ENCODE measurements at regions not wholly inside any gene's neighbourhood (a gene's known extent, or its start where the extent isn't known, plus 50 kb on each side); places are given as distances from the start of the nearest gene placed in this dataset.

- no peak for TF ChIP-seq CTCF (IDR thresholded peaks at IDR 0.05)
- Histone ChIP-seq H3K27ac (no peak overlapping the region), H3K36me3 (no peaks in the 10 kb centered on the region), H3K4me1 (ENCODE audit: control insufficient read depth in 1 of 2, low read depth in 2 of 2) (no peaks in the 10 kb centered on the region), H3K27me3 (replicated peaks; ENCODE audit: insufficient read depth) (no peaks in the 10 kb centered on the region), H3K4me3 (no peak overlapping the region), H3K9me3 (no peaks in the 10 kb centered on the region)
- DNase-seq (ENCODE audit: low spot score) (no peak), ATAC-seq (ENCODE audit: insufficient number of reproducible peaks, low FRiP score, low read depth) (no peak)
These were observed 2100.7 kb downstream of the TP53TG3F start for GRCh38 chr16:35559911-35560636.

GRCh38 chr16:35560637-35560984 lies 2101.2 kb downstream of the TP53TG3F start:
- H3K4me1 ChIP-seq (ENCODE audit: control insufficient read depth in 1 of 2, low read depth in 2 of 2): no peaks in the 10 kb centered on the region
- H3K9me3 ChIP-seq: no peaks in the 10 kb centered on the region
- no peak overlapping the region for H3K27ac ChIP-seq
- no peak for TF ChIP-seq CTCF (IDR thresholded peaks at IDR 0.05)
- H3K36me3 ChIP-seq: no peaks in the 10 kb centered on the region
- H3K27me3 ChIP-seq (replicated peaks; ENCODE audit: insufficient read depth): no peaks in the 10 kb centered on the region
- ATAC-seq (ENCODE audit: insufficient number of reproducible peaks, low FRiP score, low read depth): no peak
- no peak overlapping the region for H3K4me3 ChIP-seq
- DNase-seq (ENCODE audit: low spot score): no peak

GRCh38 chr16:35561346-35561745 lies 2101.9 kb downstream of the TP53TG3F start:
- ATAC-seq (ENCODE audit: insufficient number of reproducible peaks, low FRiP score, low read depth) (no peak), DNase-seq (ENCODE audit: low spot score) (no peak)
- Histone ChIP-seq H3K9me3 (no peaks in the 10 kb centered on the region), H3K27ac (no peak overlapping the region), H3K4me1 (ENCODE audit: control insufficient read depth in 1 of 2, low read depth in 2 of 2) (no peaks in the 10 kb centered on the region), H3K27me3 (replicated peaks; ENCODE audit: insufficient read depth) (no peaks in the 10 kb centered on the region), H3K4me3 (no peak overlapping the region), H3K36me3 (no peaks in the 10 kb centered on the region)
- TF ChIP-seq CTCF (IDR thresholded peaks at IDR 0.05): no peak

- DNase-seq (ENCODE audit: low spot score) (no peak), ATAC-seq (ENCODE audit: insufficient number of reproducible peaks, low FRiP score, low read depth) (no peak)
- no peaks in the 10 kb centered on the region for H3K36me3 ChIP-seq
- no peaks in the 10 kb centered on the region for H3K4me1 ChIP-seq (ENCODE audit: control insufficient read depth in 1 of 2, low read depth in 2 of 2)
- H3K27ac ChIP-seq: no peak overlapping the region
- no peak for TF ChIP-seq CTCF (IDR thresholded peaks at IDR 0.05)
- H3K27me3 ChIP-seq (replicated peaks; ENCODE audit: insufficient read depth): no peaks in the 10 kb centered on the region
- H3K9me3 ChIP-seq: no peaks in the 10 kb centered on the region
- no peak overlapping the region for H3K4me3 ChIP-seq
These were observed 2103.1 kb downstream of the TP53TG3F start for GRCh38 chr16:35562471-35562870.

- Histone ChIP-seq H3K4me1 (ENCODE audit: control insufficient read depth in 1 of 2, low read depth in 2 of 2) (no peaks in the 10 kb centered on the region), H3K27me3 (replicated peaks; ENCODE audit: insufficient read depth) (no peaks in the 10 kb centered on the region), H3K36me3 (no peaks in the 10 kb centered on the region), H3K27ac (no peak overlapping the region), H3K4me3 (no peak overlapping the region), H3K9me3 (no peaks in the 10 kb centered on the region)
- DNase-seq (ENCODE audit: low spot score): no peak
- TF ChIP-seq CTCF (IDR thresholded peaks at IDR 0.05): no peak
- no peak for ATAC-seq (ENCODE audit: insufficient number of reproducible peaks, low FRiP score, low read depth)
These were observed 2103.5 kb downstream of the TP53TG3F start for GRCh38 chr16:35562919-35563318.

All from thoracic aorta (tissue), 2 donors.